Glutamatergic neuron (in vitro differentiated cells): ENCODE measurements at regions not wholly inside any gene's neighbourhood (a gene's known extent, or its start where the extent isn't known, plus 50 kb on each side); places are given as distances from the start of the nearest gene placed in this dataset.

ENCODE experiments used
- DNase-seq: peaks from one replicate; pipeline ENCODE4 v3.0.0; 2022
- H3K27ac Mint-ChIP-seq: one replicate; pipeline ENCODE4 v1.8.0; 2020; ENCODE audit warnings: mild to moderate bottlenecking, mixed read lengths, inconsistent platforms; ENCODE audit not compliant: unreplicated experiment
- H3K27me3 Mint-ChIP-seq: one replicate; pipeline ENCODE4 v1.8.0; 2020; ENCODE audit warnings: mild to moderate bottlenecking, moderate library complexity, mixed read lengths, inconsistent platforms; ENCODE audit not compliant: unreplicated experiment
- H3K36me3 Mint-ChIP-seq: one replicate; pipeline ENCODE4 v1.8.0; 2020; ENCODE audit warnings: mild to moderate bottlenecking, mixed read lengths, inconsistent platforms; ENCODE audit not compliant: unreplicated experiment
- H3K4me1 Mint-ChIP-seq: one replicate; pipeline ENCODE4 v1.8.0; 2020; ENCODE audit warnings: mild to moderate bottlenecking, low read depth, mixed read lengths, inconsistent platforms; ENCODE audit not compliant: unreplicated experiment
- H3K4me3 Mint-ChIP-seq: one replicate; pipeline ENCODE4 v1.8.0; 2020; ENCODE audit warnings: mild to moderate bottlenecking, mixed read lengths, inconsistent platforms; ENCODE audit not compliant: unreplicated experiment
- H3K9me3 Mint-ChIP-seq: one replicate; pipeline ENCODE4 v1.8.0; 2020; ENCODE audit warnings: mild to moderate bottlenecking, moderate library complexity, mixed read lengths, inconsistent platforms; ENCODE audit not compliant: unreplicated experiment
- CTCF ChIP-seq: fragments of 200-600 bp; sonication (generic); IDR thresholded peaks from one replicate; pipeline ENCODE4 v1.5.0; 2021; ENCODE audit not compliant: partially characterized antibody, unreplicated experiment

- no peaks in the 10 kb centered on the region for H3K36me3 Mint-ChIP-seq
- DNase-seq: no peak
These were observed 247.5 kb upstream of the CDH20 start for GRCh38 chr18:61085761-61086160.

GRCh38 chr18:61086657-61087056, 246.6 kb upstream of the CDH20 start:
- Mint-ChIP-seq H3K27ac (no peak overlapping the region), H3K27me3 (peaks cover 8% of the 10 kb centered on the region), H3K36me3 (no peaks in the 10 kb centered on the region), H3K9me3 (peaks cover 5% of the 10 kb centered on the region), H3K4me3 (no peak overlapping the region), H3K4me1 (peaks cover 11% of the 10 kb centered on the region)
- no peak for TF ChIP-seq CTCF
- no peak for DNase-seq

More at GRCh38 chr18:61085761-61086160, 247.5 kb upstream of the CDH20 start:
- Mint-ChIP-seq H3K4me1 (peaks cover 19% of the 10 kb centered on the region), H3K27me3 (peaks cover 8% of the 10 kb centered on the region), H3K27ac (no peak overlapping the region), H3K9me3 (peaks cover 5% of the 10 kb centered on the region), H3K4me3 (no peak overlapping the region)
- TF ChIP-seq CTCF: no peak

GRCh38 chr18:61091379-61091778, 241.9 kb upstream of the CDH20 start:
- no peak for DNase-seq
- H3K9me3 Mint-ChIP-seq: peaks cover 4% of the 10 kb centered on the region
- no peak overlapping the region for H3K27ac Mint-ChIP-seq
- no peak overlapping the region for H3K4me3 Mint-ChIP-seq
- H3K27me3 Mint-ChIP-seq: peaks cover 4% of the 10 kb centered on the region
- H3K4me1 Mint-ChIP-seq: peaks cover 11% of the 10 kb centered on the region
- H3K36me3 Mint-ChIP-seq: no peaks in the 10 kb centered on the region
- no peak for TF ChIP-seq CTCF

- peaks cover 8% of the 10 kb centered on the region for H3K4me1 Mint-ChIP-seq
- no peaks in the 10 kb centered on the region for H3K27me3 Mint-ChIP-seq
- no peak for DNase-seq
- no peaks in the 10 kb centered on the region for H3K9me3 Mint-ChIP-seq
- no peak overlapping the region for H3K4me3 Mint-ChIP-seq
- H3K36me3 Mint-ChIP-seq: no peaks in the 10 kb centered on the region
- TF ChIP-seq CTCF: no peak
- H3K27ac Mint-ChIP-seq: no peak overlapping the region
These were observed 239.3 kb upstream of the CDH20 start for GRCh38 chr18:61093965-61094364.

GRCh38 chr18:61096226-61096625, 237.0 kb upstream of the CDH20 start:
- Mint-ChIP-seq H3K27ac (no peak overlapping the region), H3K36me3 (no peaks in the 10 kb centered on the region), H3K27me3 (no peaks in the 10 kb centered on the region), H3K9me3 (no peaks in the 10 kb centered on the region), H3K4me1 (peaks cover 8% of the 10 kb centered on the region), H3K4me3 (no peak overlapping the region)
- TF ChIP-seq CTCF: no peak
- no peak for DNase-seq
